HCT116 (cell line): ENCODE measurements at regions not wholly inside any gene's neighbourhood (a gene's known extent, or its start where the extent isn't known, plus 50 kb on each side); places are given as distances from the start of the nearest gene placed in this dataset.
"Not testable (repeated sequence)": the region's sequence is repeated elsewhere in the genome, so short reads cannot be mapped to it uniquely, and the experiment has no call there.

Experiments used
- ATF3 ChIP-seq: IDR thresholded peaks from 2 replicates; pipeline ENCODE4 v1.6.1; 2012
- CTCF ChIP-seq, 3 experiments: fragments of 200-600 bp in 1 of 3; sonication (generic) in 1 of 3; IDR thresholded peaks in 2 of 3; conservative IDR thresholded peaks in 1 of 3; 2 replicates each; pipeline ENCODE4 v1.5.1; 2012 to 2017; ENCODE audit warnings: low read depth in 2 of 3, low read length in 2 of 3, antibody characterized with exemption in 1 of 3, borderline replicate concordance in 1 of 3, control low read depth in 1 of 3, mild to moderate bottlenecking in 1 of 3, mixed read lengths in 1 of 3, mixed run types in 1 of 3, moderate library complexity in 1 of 3; ENCODE audit not compliant: insufficient read depth in 1 of 3
- EGR1 ChIP-seq: IDR thresholded peaks from 2 replicates; pipeline ENCODE4 v1.6.1; 2012; ENCODE audit warnings: low read depth
- EZH2 ChIP-seq: fragments of 200-600 bp; sonication (generic); IDR thresholded peaks from 2 replicates; pipeline ENCODE4 v1.6.1; 2017; ENCODE audit warnings: antibody characterized with exemption, mixed run types
- EZH2phosphoT487 ChIP-seq: fragments of 200-600 bp; IDR thresholded peaks from 2 replicates; pipeline ENCODE4 v1.6.1; 2018; ENCODE audit warnings: antibody characterized with exemption, borderline replicate concordance
- POLR2A ChIP-seq: IDR thresholded peaks from 2 replicates; pipeline ENCODE4 v1.7.0; 2011; ENCODE audit warnings: borderline replicate concordance; ENCODE audit not compliant: insufficient read depth, insufficient read length; ENCODE audit errors: extremely low read depth
- RAD21 ChIP-seq: IDR thresholded peaks from 2 replicates; pipeline ENCODE4 v1.6.1; 2012; ENCODE audit warnings: low read depth, mild to moderate bottlenecking
- SIN3A ChIP-seq: IDR thresholded peaks from 2 replicates; pipeline ENCODE4 v1.6.1; 2012; ENCODE audit warnings: low read depth
- SP1 ChIP-seq: IDR thresholded peaks from 2 replicates; pipeline ENCODE4 v1.6.1; 2012; ENCODE audit warnings: low read depth
- TCF7L2 ChIP-seq: IDR thresholded peaks from 2 replicates; pipeline ENCODE4 v1.7.0; 2011; ENCODE audit warnings: borderline replicate concordance, inconsistent platforms; ENCODE audit not compliant: insufficient read depth, insufficient read length; ENCODE audit errors: extremely low read depth
- YY1 ChIP-seq: IDR thresholded peaks from 2 replicates; pipeline ENCODE4 v1.6.1; 2011; ENCODE audit warnings: low read length, low read depth, moderate library complexity, mild to moderate bottlenecking; ENCODE audit not compliant: insufficient replicate concordance; ENCODE audit errors: extremely low read depth
- ZNF274 ChIP-seq: fragments of 200-500 bp; sonication (Bioruptor generic); IDR thresholded peaks from 2 replicates; pipeline ENCODE4 v1.6.1; 2014; ENCODE audit warnings: mild to moderate bottlenecking, low read depth, low read length, inconsistent platforms
- TF ChIP-seq, protein P1 (sequence below): IDR thresholded peaks from 2 replicates; pipeline ENCODE4 v1.6.1; 2012

DNA sequence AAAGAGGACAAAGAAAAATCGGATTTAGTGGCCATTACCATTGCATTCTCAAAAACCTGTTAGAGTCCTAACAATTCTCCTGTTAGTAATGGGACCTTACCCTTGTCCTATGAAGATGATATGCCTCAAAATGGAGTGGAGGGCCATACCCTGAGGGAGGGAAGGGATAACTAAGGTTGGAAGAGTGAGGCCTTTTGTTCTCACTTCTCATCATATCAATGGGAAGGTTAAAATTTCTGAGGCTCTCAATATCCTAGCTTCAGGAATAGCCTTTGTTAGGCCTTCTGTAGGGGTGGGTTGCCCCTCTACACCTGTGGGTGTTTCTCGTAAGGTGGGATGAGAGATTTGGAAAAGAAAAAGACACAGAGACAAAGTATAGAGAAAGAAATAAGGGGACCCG, 109.4 kb upstream of the SGIP1 start:
- TF ChIP-seq CTCF (IDR thresholded peaks at IDR 0.05 in 2 of 3, conservative IDR thresholded peaks at IDR 0.05 in 1 of 3; ENCODE audit: borderline replicate concordance in 1 of 3, insufficient read depth in 1 of 3, low read depth in 2 of 3, low read length in 2 of 3); RAD21; EZH2phosphoT487; EGR1; POLR2A; ATF3; EZH2; YY1; ZNF274; SIN3A; TCF7L2; SP1: not testable (repeated sequence)
- TF ChIP-seq, protein P1, sequence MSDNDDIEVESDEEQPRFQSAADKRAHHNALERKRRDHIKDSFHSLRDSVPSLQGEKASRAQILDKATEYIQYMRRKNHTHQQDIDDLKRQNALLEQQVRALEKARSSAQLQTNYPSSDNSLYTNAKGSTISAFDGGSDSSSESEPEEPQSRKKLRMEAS, result not testable (repeated sequence)
